GM21360 (cell line): ENCODE measurements at regions not wholly inside any gene's neighbourhood (a gene's known extent, or its start where the extent isn't known, plus 50 kb on each side); places are given as distances from the start of the nearest gene placed in this dataset.

Source experiments
- ATAC-seq: cut with Tn5 transposase; IDR thresholded peaks from one replicate; pipeline ENCODE4 v1.9.1; 2021; ENCODE audit warnings: mild to moderate bottlenecking, moderate library complexity; ENCODE audit not compliant: unreplicated experiment

- ATAC-seq, result no peak
These were observed 440.0 kb upstream of the PROK2 start for GRCh38 chr3:72224804-72225509.

- no peak for ATAC-seq
These were observed 438.7 kb upstream of the PROK2 start for GRCh38 chr3:72223628-72224027.

DNA sequence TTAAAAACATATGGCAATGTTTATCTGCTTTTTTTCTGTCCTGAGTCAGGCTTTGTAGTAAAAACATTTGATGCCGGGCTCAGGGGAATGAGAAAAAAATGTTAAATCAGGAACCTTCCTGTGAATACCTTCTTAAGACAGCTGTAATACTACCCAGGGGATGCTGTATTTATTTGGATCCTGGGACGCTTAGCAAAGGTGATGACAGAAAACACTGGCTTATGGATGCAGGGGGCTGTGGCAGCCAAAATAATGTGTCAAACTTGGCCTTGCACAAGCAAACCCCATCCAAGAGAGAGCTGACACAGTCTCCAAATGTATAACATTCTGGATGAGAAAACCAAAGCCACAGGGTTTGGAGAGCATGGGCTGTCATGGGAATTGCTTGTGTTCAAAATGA lies 438.2 kb upstream of the PROK2 start:
- no peak for ATAC-seq

GRCh38 chr3:72222410-72222809 lies 437.5 kb upstream of the PROK2 start:
- no peak for ATAC-seq

GRCh38 chr3:72220946-72221345 lies 436.0 kb upstream of the PROK2 start:
- no peak for ATAC-seq

- ATAC-seq, result no peak
These were observed 434.8 kb upstream of the PROK2 start for GRCh38 chr3:72219752-72220151.

- ATAC-seq, result no peak
These were observed 432.6 kb upstream of the PROK2 start for GRCh38 chr3:72217570-72217969.

DNA sequence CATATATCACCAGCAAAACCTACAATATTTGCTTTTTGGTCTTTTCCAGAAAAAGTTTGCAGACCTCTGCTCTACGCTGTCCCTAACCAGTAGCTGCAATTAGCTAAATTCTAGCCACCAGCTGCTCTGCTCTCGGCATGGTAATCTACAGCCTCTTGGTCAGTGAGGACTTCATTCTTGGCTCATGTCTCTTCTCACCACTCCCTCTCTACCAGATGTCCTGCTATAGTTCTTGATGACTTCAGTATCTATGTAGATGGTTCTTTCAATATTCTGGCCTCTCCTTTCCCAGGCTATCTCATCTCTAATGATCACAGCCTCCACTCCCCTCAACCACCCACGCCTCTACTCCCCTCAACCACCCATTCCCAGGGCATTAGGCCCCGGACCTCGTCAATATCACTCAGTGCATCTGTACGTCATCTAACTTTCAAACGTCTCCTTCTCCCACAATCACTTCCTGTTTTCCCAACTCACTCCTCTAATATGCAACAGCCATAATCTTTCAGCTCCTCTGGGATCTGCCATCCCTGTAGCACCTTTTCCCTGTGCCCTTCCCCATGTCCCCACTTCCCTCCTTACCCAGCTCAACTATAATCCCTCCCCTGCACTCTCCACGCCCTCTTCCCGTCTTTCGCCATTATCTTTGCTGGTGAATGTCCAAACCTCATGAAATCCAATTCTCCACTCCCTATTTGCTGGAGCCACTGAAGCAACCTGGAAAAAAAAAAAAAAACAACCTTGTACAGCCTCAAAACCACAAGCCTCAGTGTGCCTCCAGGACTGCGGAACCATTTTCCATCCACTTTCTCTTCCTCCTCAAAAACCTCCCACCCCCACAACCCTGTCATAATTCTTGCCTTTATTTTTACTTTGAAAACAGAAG lies 429.4 kb upstream of the PROK2 start:
- no peak for ATAC-seq

DNA sequence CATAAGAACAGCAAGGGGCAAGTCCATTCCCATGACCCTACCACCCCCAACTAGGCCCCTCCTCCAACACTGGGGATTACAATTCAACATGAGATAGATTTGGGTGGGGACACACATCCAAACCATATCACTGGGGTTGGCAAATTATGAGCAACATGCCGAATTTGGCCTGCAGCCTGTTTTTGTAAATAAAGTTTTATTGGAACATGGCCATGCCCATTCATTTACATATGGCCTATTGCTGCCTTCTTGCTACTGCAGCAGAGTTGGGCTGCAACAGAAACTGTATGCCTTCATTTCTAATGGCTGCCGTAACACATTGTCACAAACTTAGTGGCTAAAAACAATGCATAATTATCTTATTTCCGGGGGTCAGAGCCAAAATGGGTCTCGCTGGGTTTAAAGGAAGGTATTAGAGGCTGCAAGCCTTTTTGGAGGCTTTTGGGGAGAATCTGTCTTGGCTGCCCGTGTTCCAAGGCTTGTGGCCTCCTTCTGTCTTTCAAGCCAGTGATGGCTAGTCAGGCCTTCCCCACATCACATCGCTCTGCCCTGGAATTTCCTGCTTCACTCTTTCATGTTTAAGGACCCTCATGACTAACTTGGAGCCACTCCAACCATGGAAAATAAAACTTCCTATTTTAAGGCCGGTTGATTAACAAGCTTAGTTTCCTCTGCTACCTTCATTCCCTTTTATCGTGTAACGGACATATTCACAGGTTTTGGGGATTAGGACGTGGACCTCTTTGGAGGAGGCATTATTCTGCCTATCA lies 428.5 kb upstream of the PROK2 start:
- ATAC-seq, result no peak

GRCh38 chr3:72212396-72212795 lies 427.4 kb upstream of the PROK2 start:
- no peak for ATAC-seq

DNA sequence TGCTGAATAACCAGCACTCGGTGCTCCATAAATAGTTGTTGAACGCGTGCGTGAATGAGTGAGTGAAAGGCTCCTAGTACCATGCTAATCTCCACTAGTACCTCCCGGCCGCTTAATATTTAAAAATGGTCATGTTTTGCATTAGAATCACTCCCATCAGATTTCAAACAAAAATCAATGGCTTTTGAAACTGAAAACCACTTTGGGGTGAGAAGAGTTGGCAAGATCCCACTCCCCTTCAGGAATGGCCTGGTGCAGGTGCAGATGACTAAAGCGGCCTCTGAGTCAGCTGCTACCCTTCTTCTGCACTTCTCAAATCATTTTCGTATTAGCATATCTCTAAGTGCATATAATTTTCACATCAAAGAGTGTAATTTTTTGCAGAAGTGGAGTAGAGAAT lies 425.3 kb upstream of the PROK2 start:
- ATAC-seq, result no peak

- ATAC-seq, result no peak
These were observed 420.4 kb upstream of the PROK2 start for GRCh38 chr3:72205297-72205826.

GRCh38 chr3:72204452-72204851 lies 419.5 kb upstream of the PROK2 start:
- ATAC-seq, result no peak

DNA sequence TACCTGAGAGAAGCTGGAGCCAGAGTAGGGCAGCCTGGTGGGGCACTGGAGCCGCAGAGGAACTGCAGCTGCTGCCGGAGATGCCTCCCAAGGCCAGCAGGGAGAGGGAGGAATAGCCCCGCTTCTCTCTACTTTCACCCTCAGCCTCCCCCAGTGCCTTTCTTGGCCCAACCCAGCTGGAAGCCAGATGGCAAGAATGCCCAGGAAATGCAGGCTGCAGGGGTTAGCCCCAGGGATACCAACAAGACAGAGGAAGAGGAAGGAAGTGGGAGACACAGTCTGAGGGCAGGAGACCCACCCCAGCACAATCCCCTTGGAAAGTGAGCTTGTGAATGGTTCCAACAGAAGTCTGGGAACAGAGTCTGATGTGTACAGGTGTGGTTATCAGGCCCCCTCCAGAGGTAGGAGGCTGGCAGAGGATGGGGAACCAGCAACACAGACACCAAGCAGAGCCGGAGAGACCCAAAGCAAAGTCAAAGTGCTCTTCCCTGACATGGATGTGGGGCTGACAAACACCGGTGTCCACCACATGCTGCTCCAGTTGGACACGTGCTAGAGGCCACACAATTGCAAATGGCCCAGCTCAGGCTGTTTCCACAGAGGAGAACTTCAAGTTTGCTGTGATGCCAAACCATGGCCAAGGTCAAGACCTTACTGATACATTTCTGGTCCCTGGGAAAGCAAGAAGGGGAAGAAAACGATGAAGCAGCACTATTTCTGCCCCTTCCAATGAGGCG lies 418.8 kb upstream of the PROK2 start:
- ATAC-seq, result no peak

GRCh38 chr3:72203105-72203504 lies 418.2 kb upstream of the PROK2 start:
- ATAC-seq, result no peak

- ATAC-seq, result no peak
These were observed 415.4 kb upstream of the PROK2 start for GRCh38 chr3:72200332-72200731.

- no peak for ATAC-seq
These were observed 414.6 kb upstream of the PROK2 start for GRCh38 chr3:72199530-72199929.

- no peak for ATAC-seq
These were observed 411.5 kb upstream of the PROK2 start for GRCh38 chr3:72196377-72196929.

DNA sequence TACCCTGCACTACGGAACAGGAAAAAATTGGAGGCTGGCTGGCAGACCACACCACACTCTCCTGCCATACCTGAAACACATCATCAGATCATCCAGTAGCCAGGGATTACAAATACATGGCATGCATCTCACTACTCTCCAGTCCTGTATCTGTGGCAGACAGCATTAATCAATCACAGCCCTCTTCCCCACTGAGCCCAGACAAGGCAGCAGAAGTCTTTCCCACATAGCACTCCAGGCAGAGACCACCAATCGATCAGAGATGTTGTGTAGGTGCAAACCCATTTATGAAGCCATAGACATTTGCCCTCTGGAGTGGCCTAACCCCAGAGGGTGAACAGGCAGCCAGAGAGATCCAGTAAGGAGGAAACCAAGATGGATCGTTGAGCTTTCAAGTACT lies 410.9 kb upstream of the PROK2 start:
- ATAC-seq, result no peak

DNA sequence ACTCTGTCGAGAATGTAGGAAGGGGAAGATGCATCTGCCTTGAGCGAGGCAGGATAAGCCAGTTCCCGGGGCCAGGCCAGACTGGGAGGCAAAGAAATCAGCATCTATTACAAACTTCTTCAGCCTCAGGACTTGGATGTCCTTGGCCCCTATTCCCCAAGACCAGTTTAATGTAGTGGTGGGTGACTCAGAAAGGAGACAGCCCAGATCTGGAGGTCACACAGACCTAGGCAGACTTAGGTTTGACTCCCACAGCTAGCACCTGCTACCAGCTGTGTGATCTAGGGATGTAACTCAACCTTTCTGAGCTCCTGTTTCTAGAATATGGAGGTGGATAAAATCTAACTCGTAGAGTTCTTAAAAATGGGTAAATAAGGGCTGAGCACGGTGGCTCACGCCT lies 409.5 kb upstream of the PROK2 start:
- no peak for ATAC-seq
